ENCODE measurements at regions not wholly inside any gene's neighbourhood (a gene's known extent, or its start where the extent isn't known, plus 50 kb on each side); places are given as distances from the start of the nearest gene placed in this dataset.

DNA sequence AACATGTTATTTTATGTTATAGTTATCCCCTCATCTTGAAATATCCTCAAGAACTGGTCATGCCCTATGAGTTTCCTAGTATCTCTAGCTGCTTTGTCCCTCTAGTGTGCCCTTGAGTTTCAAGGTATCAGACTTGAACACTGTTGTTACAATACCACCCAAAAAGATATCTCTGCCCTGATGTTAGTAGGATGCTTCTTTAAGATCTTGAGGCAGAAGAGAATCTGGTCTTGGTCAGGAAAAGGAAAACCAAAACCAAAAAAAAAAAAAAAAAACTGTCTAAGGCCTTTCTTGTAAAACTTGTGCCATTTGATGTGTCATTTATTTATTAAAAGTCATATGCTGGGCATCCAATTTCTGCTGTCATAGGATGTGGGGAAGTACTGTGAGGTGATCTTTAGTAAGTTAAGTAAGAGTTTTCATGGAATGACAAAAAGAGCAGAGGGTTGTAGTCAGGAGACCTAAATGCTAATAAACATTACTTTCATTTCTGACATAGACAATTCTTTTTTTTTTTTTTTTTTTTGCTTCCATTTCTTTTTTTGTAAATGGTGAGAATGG is 229.7 kb downstream of the NECTIN3 start:
- TF ChIP-seq, protein P1, sequence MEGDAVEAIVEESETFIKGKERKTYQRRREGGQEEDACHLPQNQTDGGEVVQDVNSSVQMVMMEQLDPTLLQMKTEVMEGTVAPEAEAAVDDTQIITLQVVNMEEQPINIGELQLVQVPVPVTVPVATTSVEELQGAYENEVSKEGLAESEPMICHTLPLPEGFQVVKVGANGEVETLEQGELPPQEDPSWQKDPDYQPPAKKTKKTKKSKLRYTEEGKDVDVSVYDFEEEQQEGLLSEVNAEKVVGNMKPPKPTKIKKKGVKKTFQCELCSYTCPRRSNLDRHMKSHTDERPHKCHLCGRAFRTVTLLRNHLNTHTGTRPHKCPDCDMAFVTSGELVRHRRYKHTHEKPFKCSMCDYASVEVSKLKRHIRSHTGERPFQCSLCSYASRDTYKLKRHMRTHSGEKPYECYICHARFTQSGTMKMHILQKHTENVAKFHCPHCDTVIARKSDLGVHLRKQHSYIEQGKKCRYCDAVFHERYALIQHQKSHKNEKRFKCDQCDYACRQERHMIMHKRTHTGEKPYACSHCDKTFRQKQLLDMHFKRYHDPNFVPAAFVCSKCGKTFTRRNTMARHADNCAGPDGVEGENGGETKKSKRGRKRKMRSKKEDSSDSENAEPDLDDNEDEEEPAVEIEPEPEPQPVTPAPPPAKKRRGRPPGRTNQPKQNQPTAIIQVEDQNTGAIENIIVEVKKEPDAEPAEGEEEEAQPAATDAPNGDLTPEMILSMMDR (IDR thresholded peaks at IDR 0.05; ENCODE audit: borderline replicate concordance, control extremely low read depth, extremely low read depth, insufficient read depth, missing control alignments) = no peak
- no peak for DNase-seq (ENCODE audit: low spot score)
- in situ Hi-C loops (cut with MboI; ENCODE audit: low sequenced_read_pairs, unreplicated experiment) = no loop called here

DNA sequence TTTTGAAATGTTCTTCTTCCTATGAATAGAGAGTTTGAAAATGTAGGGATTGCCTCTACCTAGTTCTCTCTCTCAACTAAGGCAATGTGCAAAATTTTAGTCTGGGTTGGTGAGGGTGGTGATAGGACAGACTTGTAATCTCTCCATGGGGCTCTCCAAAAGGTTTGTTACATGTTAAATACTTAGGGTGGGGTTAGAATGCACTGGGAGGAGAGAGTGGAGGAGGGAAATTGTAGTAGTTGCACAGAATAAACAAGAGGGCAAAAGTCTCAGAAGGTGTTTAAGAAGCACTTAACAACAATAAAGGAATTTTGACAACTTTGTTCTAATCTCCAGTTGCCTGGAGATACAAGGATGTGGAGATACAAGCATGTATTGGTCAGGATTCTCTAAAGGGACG is 230.4 kb downstream of the NECTIN3 start:
- TF ChIP-seq, protein P1 (IDR thresholded peaks at IDR 0.05; ENCODE audit: borderline replicate concordance, control extremely low read depth, extremely low read depth, insufficient read depth, missing control alignments) = no peak
- in situ Hi-C loops (cut with MboI; ENCODE audit: low sequenced_read_pairs, unreplicated experiment) = no loop called here
- DNase-seq (ENCODE audit: low spot score) = no peak

DNA sequence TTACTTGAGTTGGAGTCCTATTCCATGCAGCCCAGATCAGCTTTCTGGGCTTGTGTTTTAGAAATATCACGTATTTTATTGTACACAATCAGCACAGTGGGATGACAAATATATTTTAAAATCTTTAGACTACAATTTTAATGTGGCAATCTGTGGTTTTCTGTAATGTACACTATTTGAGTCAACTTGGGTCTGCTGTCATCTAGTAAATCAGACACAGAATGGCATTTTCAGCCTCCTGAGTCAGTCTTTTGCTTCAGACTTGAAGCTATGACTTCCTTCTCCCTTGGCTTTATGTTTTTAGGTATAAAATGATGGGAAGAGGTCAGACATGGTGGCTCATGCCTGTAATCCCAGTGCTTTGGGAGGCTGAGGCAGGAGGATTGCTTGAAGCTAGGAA is 232.1 kb downstream of the NECTIN3 start:
- TF ChIP-seq, protein P1 (IDR thresholded peaks at IDR 0.05; ENCODE audit: borderline replicate concordance, control extremely low read depth, extremely low read depth, insufficient read depth, missing control alignments) = no peak
- DNase-seq (ENCODE audit: low spot score) = no peak
- in situ Hi-C loops (cut with MboI; ENCODE audit: low sequenced_read_pairs, unreplicated experiment) = no loop called here

DNA sequence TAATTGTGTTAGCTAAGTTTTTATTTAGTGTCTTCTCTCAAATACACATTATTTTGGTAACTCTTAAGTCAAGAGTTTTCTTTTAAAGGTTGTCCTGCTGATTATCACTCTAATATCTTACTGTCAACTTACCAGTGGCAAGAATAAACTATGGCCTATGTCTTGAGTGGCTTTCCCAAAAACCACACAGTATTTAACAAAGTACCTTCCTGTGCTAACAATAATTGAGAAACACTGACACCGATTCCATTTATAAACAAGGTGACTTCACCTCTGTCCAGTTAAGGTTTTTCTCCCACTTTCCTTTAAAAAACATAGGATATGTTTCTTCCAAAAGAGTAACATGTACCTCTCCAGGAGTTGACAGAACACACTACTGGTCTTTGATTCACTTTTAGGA is 234.3 kb upstream of the CD96 start:
- TF ChIP-seq, protein P1 (IDR thresholded peaks at IDR 0.05; ENCODE audit: borderline replicate concordance, control extremely low read depth, extremely low read depth, insufficient read depth, missing control alignments) = no peak
- DNase-seq (ENCODE audit: low spot score) = no peak
- in situ Hi-C loops (cut with MboI; ENCODE audit: low sequenced_read_pairs, unreplicated experiment) = no loop called here

DNA sequence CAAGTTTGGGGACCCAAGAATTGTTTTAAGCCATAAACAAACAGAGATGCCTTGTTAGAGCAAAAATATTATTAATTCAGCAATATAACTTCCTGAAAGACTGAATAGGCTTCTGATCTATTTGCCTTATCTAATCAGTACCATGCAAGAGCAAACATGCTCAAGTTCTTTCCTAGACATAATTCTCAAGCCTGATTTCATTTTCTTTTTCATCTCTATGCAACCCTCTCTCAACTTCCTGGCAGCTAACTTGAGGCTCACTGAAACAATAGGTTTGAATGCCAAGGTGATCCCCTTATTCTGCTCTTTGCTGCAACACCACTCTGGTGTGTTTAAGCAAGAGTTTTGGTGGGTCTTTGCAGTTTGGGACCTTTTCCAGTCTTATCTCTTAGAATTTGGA is 230.9 kb upstream of the CD96 start:
- DNase-seq (ENCODE audit: low spot score) = no peak
- in situ Hi-C loops (cut with MboI; ENCODE audit: low sequenced_read_pairs, unreplicated experiment) = no loop called here
- TF ChIP-seq, protein P1 (IDR thresholded peaks at IDR 0.05; ENCODE audit: borderline replicate concordance, control extremely low read depth, extremely low read depth, insufficient read depth, missing control alignments) = no peak

DNA sequence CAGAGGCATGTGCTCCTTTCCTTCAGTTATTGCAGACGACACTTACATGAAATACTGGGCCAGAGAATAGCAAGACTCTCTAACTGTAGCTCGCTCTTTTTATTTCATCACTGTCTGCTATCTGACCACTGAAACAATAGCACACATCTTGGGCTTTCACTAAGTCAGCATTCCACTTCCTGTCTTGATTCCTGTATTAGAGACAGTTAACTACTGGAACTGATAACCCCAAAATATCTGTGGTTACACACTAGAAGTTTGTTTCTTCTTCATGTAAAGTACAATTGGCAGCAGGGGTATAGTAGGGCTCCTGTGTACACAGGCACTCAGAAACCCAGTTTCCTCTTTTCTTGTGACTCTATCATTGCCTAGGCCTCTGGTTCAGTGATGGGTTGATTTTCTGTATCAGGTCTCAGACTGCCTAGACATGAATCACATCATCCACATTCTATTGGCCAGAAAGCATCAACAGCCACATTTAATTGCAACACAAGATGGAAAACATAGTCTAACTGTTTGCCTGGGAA is 230.2 kb upstream of the CD96 start:
- DNase-seq (ENCODE audit: low spot score) = no peak
- in situ Hi-C loops (cut with MboI; ENCODE audit: low sequenced_read_pairs, unreplicated experiment) = no loop called here

More for the DNA sequence above, 230.2 kb upstream of the CD96 start:
- TF ChIP-seq, protein P1 (IDR thresholded peaks at IDR 0.05; ENCODE audit: borderline replicate concordance, control extremely low read depth, extremely low read depth, insufficient read depth, missing control alignments) = no peak

Measured in GM13976 (cell line).